Kidney epithelial cell (primary cell): ENCODE measurements at regions not wholly inside any gene's neighbourhood (a gene's known extent, or its start where the extent isn't known, plus 50 kb on each side); places are given as distances from the start of the nearest gene placed in this dataset.

Experiments used
- DNase-seq: peaks from one replicate; pipeline ENCODE4 v3.0.0-alpha.2; 2010; ENCODE audit warnings: low read depth
- H3K27me3 ChIP-seq: 2 replicates; pipeline ENCODE4 v1.6.0; 2011; ENCODE audit warnings: low read length; ENCODE audit not compliant: control insufficient read depth, insufficient read depth
- H3K36me3 ChIP-seq: 2 replicates; pipeline ENCODE4 v1.5.1; 2011; ENCODE audit warnings: low read length; ENCODE audit not compliant: control insufficient read depth, insufficient read depth
- H3K4me3 ChIP-seq: 2 replicates; pipeline ENCODE4 v1.5.1; 2011; ENCODE audit warnings: low read depth, mild to moderate bottlenecking, control low read depth, low read length
- TF ChIP-seq, protein P1 (sequence below): IDR thresholded peaks from 2 replicates; pipeline ENCODE4 v1.5.1; 2011; ENCODE audit warnings: mild to moderate bottlenecking, moderate library complexity, low read length, control low read depth, inconsistent platforms; ENCODE audit not compliant: insufficient read depth, poor library complexity, severe bottlenecking

- Histone ChIP-seq H3K4me3 (no peak overlapping the region), H3K36me3 (no peaks in the 10 kb centered on the region), H3K27me3 (no peaks in the 10 kb centered on the region)
- no peak for DNase-seq
- TF ChIP-seq, protein P1, sequence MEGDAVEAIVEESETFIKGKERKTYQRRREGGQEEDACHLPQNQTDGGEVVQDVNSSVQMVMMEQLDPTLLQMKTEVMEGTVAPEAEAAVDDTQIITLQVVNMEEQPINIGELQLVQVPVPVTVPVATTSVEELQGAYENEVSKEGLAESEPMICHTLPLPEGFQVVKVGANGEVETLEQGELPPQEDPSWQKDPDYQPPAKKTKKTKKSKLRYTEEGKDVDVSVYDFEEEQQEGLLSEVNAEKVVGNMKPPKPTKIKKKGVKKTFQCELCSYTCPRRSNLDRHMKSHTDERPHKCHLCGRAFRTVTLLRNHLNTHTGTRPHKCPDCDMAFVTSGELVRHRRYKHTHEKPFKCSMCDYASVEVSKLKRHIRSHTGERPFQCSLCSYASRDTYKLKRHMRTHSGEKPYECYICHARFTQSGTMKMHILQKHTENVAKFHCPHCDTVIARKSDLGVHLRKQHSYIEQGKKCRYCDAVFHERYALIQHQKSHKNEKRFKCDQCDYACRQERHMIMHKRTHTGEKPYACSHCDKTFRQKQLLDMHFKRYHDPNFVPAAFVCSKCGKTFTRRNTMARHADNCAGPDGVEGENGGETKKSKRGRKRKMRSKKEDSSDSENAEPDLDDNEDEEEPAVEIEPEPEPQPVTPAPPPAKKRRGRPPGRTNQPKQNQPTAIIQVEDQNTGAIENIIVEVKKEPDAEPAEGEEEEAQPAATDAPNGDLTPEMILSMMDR: no peak
These were observed 115.8 kb upstream of the LAMA2 start for GRCh38 chr6:128767150-128767549.

DNA sequence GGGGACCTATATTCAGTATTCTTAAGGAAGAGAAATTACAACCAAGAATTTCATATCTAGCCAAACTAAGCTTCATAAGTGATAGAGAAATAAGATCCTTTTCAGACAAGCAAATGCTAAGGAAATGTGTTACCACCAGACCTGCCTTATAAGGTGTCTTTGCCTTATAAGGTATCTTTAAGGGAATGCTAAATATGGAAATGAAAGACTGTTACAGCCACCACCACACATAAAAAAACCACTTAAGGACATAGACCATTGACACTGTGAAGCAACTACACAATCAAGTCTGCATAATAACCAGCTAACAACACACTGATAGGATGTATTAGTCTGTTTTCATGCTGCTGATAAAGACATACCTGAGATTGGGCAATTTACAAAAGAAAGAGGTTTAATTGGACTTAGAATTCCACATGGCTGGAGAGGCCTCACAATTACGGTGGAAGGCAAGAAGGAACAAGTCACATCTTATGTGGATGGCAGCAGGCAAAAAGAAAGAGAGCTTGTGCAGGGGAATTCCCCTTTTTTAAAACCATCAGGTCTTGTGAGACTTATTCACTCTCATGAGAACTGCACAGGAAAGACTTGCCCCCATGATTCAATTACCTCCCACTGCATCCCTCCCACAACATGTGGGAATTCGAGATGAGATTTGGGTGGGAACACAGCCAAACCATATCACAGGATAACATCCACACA lies 119.2 kb upstream of the LAMA2 start:
- TF ChIP-seq, protein P1: no peak
- Histone ChIP-seq H3K36me3 (no peaks in the 10 kb centered on the region), H3K4me3 (no peak overlapping the region), H3K27me3 (no peaks in the 10 kb centered on the region)
- DNase-seq: peak; percentile 5

DNA sequence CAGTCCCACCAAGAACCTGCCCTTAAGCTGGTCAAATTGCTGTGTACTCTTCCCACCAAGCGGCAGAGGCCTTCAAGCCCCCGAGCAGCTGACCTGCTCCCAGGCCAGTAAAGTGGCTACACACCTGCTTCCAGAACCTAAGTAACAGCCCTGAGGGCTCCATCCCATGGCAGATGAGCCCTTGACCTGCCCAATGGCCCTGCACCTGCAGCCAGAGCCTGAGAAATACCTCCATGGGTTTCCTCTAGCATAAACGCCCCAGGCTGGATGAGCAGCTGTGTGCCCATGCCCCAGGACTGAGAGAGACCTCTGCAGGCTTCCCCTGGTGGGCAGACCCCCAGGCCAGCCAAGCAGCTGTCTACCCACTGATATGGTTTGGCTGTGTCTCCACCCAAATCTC lies 123.0 kb upstream of the LAMA2 start:
- TF ChIP-seq, protein P1: no peak
- H3K27me3 ChIP-seq: no peaks in the 10 kb centered on the region
- no peaks in the 10 kb centered on the region for H3K36me3 ChIP-seq
- DNase-seq: no peak
- H3K4me3 ChIP-seq: no peak overlapping the region

DNA sequence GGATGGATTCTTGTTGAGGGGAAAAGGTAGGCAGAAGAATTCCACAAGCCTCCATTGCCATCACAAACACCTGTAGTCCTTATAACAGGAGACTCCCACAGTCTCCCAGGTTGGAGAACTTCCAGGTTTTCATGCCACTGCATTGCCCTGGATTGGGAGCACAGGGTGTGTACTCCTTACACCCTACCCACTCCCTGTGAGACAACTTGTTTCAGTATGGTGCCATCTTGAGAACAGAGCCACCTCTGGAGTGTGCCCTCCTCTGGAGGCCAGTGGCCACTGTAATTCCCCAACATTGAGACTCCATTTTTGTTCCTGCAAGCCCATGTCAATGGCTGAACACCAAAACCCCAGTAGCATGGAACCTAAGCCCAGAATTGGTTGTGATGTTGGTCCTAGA lies 123.5 kb upstream of the LAMA2 start:
- no peak for DNase-seq
- no peak overlapping the region for H3K4me3 ChIP-seq
- no peaks in the 10 kb centered on the region for H3K27me3 ChIP-seq
- no peaks in the 10 kb centered on the region for H3K36me3 ChIP-seq
- TF ChIP-seq, protein P1: no peak

DNA sequence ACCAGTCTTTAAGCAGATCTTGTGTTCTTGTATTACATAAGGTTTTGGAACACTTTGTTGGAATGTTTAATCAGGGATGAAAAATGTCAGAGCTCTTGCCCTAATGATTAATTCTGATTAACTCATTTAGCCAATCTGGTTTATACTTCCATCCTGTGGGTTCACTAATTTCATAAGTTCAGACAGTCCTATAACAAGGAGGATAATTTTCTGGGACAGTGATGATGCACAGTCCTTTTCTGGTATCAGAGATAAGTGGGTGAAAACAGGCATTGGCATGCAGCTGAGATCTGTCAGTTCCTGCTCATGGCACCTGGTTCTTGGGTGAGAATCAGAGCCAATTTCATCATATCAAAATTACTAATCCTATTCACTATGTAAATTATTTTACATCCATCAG lies 125.0 kb upstream of the LAMA2 start:
- H3K36me3 ChIP-seq: no peaks in the 10 kb centered on the region
- TF ChIP-seq, protein P1: no peak
- H3K4me3 ChIP-seq: no peak overlapping the region
- H3K27me3 ChIP-seq: no peaks in the 10 kb centered on the region
- no peak for DNase-seq

DNA sequence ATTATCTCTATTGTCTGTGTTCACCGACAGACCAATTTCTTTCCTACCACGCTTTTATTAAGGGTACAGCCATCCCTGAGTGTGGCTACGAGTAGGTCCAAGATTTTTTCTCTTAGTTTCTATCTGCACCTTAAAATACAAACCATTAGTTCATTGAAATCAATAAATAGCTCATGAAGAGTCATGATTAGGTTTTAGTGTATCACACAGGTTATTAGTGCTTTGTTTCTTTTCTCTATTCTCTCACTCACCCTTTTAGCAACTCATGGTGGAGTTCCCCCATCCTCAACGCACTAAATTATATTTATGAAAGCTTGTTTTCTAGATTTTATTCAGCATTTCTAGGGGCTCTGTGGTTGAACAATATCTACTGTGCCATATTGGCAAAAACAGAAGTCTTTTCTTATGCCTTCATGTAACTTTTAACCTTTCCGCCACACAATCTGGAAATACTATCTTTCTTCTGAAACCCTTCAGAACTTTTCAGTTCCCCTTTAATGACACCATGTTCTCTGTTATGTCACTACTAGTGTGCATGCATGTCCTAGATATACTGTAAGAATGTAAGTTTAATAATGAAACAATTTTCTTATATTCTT lies 128.2 kb upstream of the LAMA2 start:
- TF ChIP-seq, protein P1: no peak
- no peak for DNase-seq
- no peaks in the 10 kb centered on the region for H3K27me3 ChIP-seq
- no peak overlapping the region for H3K4me3 ChIP-seq
- H3K36me3 ChIP-seq: no peaks in the 10 kb centered on the region
